IPS-NIHi7 (cell line): ENCODE measurements at regions not wholly inside any gene's neighbourhood (a gene's known extent, or its start where the extent isn't known, plus 50 kb on each side); places are given as distances from the start of the nearest gene placed in this dataset.
"Not testable (repeated sequence)": the region's sequence is repeated elsewhere in the genome, so short reads cannot be mapped to it uniquely, and the experiment has no call there.

Experiments used
- DNase-seq: peaks from one replicate; pipeline ENCODE4 v3.0.0; 2012; ENCODE audit warnings: mixed read lengths; ENCODE audit errors: extremely low spot score

DNA sequence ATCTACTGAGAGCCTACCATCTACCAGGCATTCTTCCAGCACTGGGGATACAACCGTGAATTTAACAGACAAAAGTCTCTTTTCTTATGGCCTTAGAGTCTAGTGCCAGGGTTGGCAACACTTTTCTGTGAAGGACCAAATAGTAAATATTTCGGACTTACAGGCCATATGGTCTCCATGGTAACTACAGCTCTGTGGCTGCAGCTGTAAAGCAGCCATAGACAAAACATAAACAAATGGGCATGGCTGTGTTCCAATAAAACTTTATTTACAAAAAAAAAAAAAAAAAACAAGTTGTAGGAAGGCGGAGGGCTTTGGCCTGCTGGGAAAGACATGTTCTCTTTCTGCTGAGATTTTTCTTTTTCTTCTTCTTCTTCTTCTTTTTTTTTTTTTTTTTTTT, 98.7 kb downstream of the ABCC12 start:
- DNase-seq, result no peak

DNA sequence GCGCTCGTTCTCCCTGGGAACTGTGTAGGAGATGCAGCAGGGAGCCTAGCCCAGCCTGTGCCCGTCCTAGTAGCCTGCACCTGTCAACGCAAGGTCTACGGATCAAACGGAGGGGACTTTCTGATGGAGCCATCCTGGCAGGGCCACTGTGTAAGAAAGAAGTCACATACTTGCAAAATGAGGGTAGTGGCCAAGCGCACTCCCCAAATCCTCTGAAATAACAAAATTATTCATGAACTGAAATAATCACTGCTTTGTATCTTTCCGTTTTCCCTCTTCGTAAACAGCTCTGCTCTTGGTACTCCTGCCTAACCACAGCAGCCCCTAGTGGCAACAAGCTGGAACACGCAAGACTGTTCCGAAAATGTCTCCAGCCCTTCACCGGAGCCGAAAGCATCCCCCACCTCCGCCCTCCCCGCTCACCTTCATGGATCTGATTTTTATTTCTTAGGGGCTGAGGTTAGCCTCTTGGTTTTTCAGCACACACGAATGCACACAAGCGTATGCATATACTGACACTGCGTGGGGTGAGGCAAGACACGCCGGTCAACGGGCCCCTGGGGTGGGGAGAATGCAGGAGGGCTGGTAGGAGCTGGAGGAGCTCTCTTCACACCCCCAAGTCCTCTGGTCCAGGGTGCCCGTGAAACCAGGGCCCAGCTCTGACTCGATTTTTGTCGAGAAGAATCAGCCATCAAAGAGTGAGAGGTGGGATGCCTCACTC, 100.8 kb downstream of the ABCC12 start:
- DNase-seq, result peak; percentile 79

DNA sequence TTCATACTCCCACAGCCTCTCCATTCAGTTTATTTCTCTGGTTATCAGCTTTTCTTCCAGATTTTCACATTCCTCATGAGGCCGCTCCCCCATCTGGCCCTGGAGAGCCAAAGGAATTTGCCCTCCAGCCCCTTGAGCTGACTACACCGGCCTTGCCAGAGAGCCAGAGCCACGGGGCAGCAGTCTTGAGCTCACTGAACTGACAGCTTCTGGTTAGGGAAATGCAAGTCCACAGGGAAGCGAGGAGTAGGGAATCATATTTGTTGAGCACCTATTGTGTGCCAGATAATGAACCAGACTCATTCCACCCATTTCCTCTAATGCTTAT, 102.4 kb downstream of the ABCC12 start:
- DNase-seq, result peak; percentile 73

DNA sequence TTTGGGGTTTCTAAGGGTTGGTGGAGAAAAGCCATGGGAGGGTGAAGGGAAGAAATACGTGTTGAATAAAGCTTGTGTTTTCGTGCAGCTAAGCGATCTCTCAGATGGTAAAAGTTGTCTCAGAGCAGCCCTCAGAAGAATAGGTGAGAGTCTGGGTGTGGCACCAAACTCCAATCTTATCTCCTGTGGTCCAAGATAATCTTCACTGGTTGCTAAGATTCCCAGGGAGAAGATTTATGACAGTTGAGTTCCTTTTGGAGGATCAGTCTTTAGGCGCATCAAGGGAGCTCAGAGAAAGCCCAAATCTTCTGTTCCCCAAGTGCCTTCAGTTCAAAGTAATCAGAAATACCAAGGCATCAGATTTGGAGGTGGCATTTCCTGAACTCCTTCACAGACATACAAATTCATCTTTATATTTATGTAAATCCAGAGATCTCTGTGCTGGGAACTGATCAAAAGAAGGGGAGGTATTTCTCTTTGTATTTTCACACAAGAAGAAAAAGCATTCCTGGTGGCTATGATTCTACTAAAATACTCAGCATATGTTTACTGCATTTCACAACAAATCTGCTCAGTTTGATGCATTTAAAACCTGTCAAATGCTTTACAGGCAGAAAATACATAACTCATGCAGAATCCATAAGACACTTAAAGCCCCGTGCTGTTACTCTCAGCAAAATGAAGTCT, 102.9 kb downstream of the ABCC12 start:
- DNase-seq, result no peak

DNA sequence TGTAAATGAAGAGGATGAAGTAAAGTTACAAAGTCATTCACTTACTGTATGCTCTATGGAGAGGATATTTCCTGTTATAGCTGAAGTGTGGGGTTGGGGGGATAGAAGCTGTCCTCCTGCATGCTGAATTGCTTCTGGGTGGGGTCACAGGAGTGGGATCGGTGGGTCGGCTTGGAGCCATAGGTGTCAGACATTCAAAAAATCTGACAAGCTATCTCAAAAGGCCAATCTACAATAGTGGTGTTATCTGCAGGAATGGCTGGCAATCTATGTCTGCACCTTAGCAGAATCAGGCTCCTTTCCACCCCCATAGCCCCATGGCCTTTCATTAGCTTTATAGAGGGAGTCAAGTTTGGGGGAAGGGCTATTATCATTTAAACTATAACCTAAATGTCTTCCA, 104.9 kb downstream of the ABCC12 start:
- no peak for DNase-seq

- no peak for DNase-seq
Measured at GRCh38 chr16:48049847-48050246, 105.9 kb downstream of the ABCC12 start.

- no peak for DNase-seq
Measured at GRCh38 chr16:48047720-48048119, 108.1 kb downstream of the ABCC12 start.

GRCh38 chr16:48047241-48047640, 108.6 kb downstream of the ABCC12 start:
- no peak for DNase-seq

DNA sequence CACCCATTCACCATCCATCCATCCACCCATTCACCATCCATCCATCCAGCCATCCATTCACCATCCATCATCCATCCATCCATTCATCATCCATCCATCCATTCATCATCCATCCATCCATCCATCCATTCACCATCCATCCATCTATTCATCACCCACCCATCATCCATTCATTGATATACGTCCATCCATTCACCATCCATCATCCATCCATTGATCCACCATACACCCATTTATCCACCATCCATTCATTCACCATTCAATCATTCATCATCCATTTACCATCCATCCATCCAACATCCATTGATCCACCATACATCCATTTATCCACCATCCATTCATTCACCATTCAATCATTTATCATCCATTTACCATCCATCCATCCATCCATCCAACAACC, 111.7 kb downstream of the ABCC12 start:
- no peak for DNase-seq

DNA sequence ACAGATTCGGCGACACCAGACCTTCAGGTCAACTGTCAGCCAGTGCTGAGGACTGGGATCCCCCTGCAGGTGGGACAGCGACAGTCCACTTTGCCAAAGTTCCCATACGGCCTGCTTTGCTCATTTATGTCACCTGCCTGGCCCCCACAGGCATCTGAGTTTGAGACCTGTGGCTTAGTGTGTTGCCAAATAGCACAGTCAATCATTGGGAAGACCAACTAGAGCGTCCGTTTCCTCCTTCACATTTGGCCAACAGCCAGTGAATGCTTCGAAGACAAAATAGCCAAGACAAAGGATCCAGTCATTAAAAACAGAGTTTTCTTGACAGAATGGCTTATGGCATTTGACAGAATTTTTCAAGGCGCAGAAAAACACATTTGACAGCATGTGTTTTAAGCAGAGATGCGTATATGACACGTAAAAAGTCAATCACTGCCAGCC, 113.8 kb downstream of the ABCC12 start:
- peak; percentile 65 for DNase-seq

DNA sequence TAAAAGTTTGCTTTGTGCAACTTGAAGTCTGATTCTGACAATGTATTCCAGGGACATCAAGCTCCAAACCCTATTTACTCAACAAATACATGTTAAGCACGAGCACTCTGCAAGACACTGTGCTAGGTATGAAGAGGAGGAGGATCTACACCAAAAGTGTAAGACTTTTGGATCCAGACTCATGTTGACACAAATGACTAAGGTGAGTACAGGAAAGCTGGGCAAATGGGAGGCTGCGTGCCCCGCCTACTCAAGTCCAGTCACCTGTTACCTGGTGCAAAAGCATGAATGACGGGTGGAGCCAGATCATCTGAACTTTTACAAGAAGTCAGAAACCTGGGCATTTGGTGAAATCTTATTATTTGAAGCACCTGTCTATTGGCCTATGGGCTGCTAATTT, 120.7 kb downstream of the ABCC12 start:
- DNase-seq, result no peak

DNA sequence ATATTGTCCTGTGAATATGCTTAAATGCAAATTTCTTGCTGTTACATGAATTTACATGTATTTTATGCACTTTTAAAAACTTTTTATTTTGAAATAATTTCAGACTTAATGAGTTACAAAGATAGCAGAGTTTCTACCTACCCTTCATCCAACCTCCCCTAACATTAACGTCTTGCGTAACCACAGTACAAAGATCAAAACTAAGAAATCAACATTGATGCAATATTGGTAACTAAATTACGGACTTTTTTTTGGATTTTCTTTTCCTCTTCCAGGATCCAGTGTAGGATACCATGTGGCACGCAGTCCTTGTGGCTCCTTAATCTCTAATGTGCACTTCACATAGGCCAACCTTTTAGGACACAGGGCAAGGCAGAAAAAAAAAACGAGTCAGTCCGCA, 124.9 kb downstream of the ABCC12 start:
- no peak for DNase-seq

DNA sequence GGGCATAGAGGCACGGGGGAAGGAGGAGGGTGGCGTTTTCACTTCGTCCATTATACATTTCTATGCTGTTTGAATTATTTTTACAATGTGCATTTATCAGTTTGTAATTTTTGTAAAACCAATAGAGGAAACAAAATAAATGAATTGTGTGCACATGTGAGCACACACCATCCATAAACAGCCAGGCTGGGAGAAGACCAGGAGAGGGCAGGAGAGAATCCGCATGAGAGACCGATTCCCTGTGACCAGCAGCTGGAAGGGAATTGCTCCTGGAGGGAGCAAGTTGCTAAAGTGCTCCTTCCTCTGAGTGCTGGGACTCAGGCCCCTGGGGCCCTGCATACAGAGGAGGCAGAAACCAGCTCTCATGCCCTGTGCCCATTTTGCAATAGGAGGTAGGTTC, 126.0 kb downstream of the ABCC12 start:
- no peak for DNase-seq

GRCh38 chr16:48025359-48025758, 130.4 kb downstream of the ABCC12 start:
- no peak for DNase-seq

- DNase-seq, result no peak
Measured at GRCh38 chr16:48024042-48024441, 131.8 kb downstream of the ABCC12 start.

DNA sequence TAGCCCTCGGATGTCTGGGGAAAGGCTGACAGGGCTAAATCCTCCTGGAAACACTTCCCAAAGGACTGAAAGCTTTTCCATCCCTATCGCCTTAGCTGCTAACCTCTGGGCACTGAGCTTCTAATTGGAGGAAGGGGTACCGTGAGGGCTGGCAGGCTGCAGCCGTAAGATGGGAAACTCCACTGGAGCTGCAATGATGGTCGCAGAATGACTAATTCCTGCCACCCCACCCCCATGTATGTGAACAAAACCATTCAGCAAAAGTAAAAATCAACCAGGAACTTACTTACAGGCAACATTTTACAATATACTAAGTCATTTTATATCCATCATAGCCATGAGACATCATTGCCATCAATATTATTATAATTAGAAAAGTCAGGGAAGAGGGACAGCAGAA, 133.3 kb downstream of the ABCC12 start:
- DNase-seq, result no peak

DNA sequence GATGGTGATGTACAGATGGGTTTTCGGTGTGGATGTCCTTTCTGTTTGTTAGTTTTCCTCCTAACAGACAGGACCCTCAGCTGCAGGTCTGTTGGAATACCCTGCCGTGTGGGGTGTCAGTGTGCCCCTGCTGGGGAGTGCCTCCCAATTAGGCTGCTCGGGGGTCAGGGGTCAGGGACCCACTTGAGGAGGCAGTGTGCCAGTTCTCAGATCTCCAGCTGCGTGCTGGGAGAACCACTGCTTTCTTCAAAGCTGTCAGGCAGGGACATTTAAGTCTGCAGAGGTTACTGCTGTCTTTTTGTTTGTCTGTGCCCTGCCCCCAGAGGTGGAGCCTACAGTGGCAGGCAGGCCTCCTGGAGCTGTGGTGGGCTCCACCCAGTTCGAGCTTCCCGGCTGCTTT, 135.2 kb downstream of the ABCC12 start:
- DNase-seq, result not testable (repeated sequence)

- DNase-seq, result peak; percentile 51
Measured at GRCh38 chr16:48014349-48015135, 141.3 kb downstream of the ABCC12 start.

- DNase-seq, result no peak
Measured at GRCh38 chr16:48013491-48013901, 142.3 kb downstream of the ABCC12 start.

- no peak for DNase-seq
Measured at GRCh38 chr16:48011878-48012658, 143.7 kb downstream of the ABCC12 start.

GRCh38 chr16:48011466-48011865, 144.3 kb downstream of the ABCC12 start:
- DNase-seq, result no peak

DNA sequence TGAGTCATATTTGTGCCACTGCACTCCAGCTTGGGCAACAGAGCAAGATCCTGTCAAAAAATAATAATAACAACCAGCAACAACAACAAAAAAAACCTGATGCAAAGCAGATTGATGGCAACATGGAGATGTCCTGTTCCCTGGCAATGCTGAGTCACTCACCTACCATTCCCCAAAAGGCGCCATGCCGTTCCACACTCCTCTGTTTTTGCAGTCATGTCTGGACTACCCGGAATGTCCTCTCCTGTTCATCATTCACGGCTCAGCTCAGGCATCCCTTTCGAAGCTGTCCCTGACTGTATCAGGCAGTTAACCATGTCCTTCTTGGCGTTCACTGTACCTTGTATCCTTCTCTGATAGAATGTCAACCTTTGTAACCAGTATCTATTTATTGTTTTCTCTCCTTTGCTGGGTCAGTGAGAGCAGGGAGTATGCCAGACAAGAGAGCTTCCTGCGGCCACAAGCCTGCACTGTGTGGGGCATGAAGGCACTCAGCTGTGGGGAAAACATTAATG, 147.7 kb downstream of the ABCC12 start:
- DNase-seq, result no peak
